ENCODE measurements at regions not wholly inside any gene's neighbourhood (a gene's known extent, or its start where the extent isn't known, plus 50 kb on each side); places are given as distances from the start of the nearest gene placed in this dataset.
"Not testable (repeated sequence)": the region's sequence is repeated elsewhere in the genome, so short reads cannot be mapped to it uniquely, and the experiment has no call there.

GRCh38 chr10:57654856-57655255 is 612.8 kb downstream of the IPMK start:
- no peak overlapping the region for H3K27ac ChIP-seq
- TF ChIP-seq CTCF (IDR thresholded peaks at IDR 0.05) (no peak), ZFX (IDR thresholded peaks at IDR 0.05; ENCODE audit: borderline replicate concordance) (no peak)

DNA sequence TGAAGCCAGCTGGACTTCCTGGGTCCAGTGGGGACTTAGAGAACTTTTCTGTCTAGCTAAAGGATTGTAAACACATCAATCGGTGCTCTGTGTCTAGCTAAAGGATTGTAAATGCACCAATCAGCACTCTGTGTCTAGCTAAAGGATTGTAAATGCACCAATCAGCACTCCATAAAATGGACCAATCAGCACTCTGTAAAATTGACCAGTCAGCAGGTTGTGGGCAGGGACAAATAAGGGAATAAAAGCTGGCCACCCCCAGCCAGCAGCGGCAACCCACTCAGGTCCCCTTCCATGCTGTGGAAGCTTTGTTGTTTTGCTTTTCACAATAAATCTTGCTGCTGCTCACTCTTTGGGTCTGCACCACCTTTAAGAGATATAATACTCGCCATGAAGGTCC is 622.6 kb downstream of the IPMK start:
- H3K27ac ChIP-seq = not testable (repeated sequence)

GRCh38 chr10:57638411-57638810 is 629.3 kb downstream of the IPMK start:
- H3K27ac ChIP-seq = no peak overlapping the region
- TF ChIP-seq CTCF (IDR thresholded peaks at IDR 0.05) (no peak), ZFX (IDR thresholded peaks at IDR 0.05; ENCODE audit: borderline replicate concordance) (no peak)

- peak overlapping the region; percentile 34 for H3K27ac ChIP-seq
- TF ChIP-seq ZFX (IDR thresholded peaks at IDR 0.05; ENCODE audit: borderline replicate concordance) = no peak
- no peak for TF ChIP-seq CTCF (IDR thresholded peaks at IDR 0.05)
Measured at GRCh38 chr10:57628592-57629284, 639.0 kb downstream of the IPMK start.

DNA sequence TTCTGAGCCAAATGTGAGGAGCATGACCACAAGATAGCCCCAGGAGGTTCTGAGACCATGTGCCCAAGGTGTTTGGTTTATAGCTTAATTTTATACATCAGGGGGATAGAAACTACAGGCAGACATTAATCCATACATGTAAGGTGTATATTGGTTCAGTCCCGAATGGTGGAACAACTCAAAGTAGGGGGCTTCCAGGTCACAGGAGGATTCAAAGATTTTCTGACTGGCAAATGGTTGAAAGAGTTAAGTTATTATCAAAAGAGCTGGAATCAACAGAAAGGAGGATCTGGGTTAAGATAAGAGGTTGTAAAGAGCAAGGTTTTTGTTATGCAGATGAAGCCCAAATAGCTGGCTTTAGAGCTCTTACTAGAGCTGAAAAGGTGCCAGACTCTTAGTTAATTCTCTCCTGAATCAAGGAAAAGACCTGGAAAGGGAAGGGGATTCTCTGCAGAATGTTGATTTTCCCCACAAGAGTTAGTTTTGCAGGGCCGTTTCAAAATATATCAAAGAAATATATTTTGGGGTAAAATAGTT is 640.0 kb downstream of the IPMK start:
- H3K27ac ChIP-seq = no peak overlapping the region
- TF ChIP-seq CTCF (IDR thresholded peaks at IDR 0.05) (no peak), ZFX (IDR thresholded peaks at IDR 0.05; ENCODE audit: borderline replicate concordance) (no peak)

DNA sequence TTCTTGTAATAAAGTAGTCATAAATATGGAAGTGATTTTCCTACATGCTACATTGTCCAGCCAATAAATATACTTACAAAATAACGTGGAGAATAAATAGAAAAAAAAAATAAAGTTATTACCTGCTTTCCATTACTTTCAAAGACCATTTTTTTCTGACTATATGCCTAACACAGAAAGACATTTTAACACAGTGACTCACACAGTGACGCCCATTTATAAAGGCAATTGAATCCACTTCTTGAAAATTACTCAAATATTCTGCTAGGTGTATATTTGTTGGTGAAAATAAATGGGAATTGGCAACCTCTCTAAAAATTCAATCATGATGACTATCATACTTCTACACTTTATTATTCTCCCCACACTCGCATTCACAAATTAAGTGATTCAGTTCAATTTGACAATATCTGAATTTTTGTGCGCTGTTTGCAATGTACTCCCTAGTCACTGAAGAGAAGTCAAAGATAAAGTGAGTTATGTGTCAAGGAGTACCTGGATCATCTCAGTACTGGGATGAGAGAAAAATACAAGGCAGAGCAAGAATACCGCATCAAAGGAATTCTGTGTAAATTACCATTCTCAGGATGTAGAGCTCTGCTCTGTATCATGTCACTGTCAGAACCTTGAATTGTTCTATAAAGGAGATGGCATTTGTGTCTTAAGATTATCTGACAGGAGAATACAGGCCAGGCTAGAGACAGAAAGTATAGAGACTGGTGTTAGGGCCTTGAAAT is 642.7 kb downstream of the IPMK start:
- H3K27ac ChIP-seq = no peak overlapping the region
- TF ChIP-seq ZFX (IDR thresholded peaks at IDR 0.05; ENCODE audit: borderline replicate concordance) (no peak), CTCF (IDR thresholded peaks at IDR 0.05) (no peak)

- no peak for TF ChIP-seq CTCF (IDR thresholded peaks at IDR 0.05)
- no peak for TF ChIP-seq ZFX (IDR thresholded peaks at IDR 0.05; ENCODE audit: borderline replicate concordance)
- H3K27ac ChIP-seq = no peak overlapping the region
Measured at GRCh38 chr10:57624066-57624465, 643.6 kb downstream of the IPMK start.

All from 22Rv1 (cell line).